OCI-LY7 (cell line): ENCODE measurements at regions not wholly inside any gene's neighbourhood (a gene's known extent, or its start where the extent isn't known, plus 50 kb on each side); places are given as distances from the start of the nearest gene placed in this dataset.

Experiments
- BruUV-seq: library from RNA; stranded (reverse); fragments of 400-500 nt; replicated peaks from 2 replicates; lab custom pipeline; 2021; lab: Mats Ljungman, UMichigan
- CTCF ChIA-PET: fragments of 300-600 bp; sonication (Branson Sonifier 250); formaldehyde crosslinking; loops from one replicate; lab custom pipeline; 2022; ENCODE audit warnings: antibody characterized with exemption; ENCODE audit not compliant: unreplicated experiment; lab: Charles Lee
- POLR2A ChIA-PET: fragments of 300-600 bp; sonication (Branson Sonifier 250); formaldehyde crosslinking; loops from one replicate; lab custom pipeline; 2022; ENCODE audit warnings: antibody characterized with exemption; lab: Charles Lee
- DNase-seq: peaks from one replicate; pipeline ENCODE4 v3.0.0-alpha.2; 2015; ENCODE audit warnings: low spot score
- H2AFZ ChIP-seq: fragments of 200-600 bp; sonication (generic), shearing (Covaris generic); 2 replicates; pipeline ENCODE4 v1.6.1; 2014; ENCODE audit warnings: mild to moderate bottlenecking, antibody characterized with exemption, low read length, moderate library complexity
- H3K27ac ChIP-seq: fragments of 200-600 bp; sonication (generic); 2 replicates; pipeline ENCODE4 v1.5.1; 2014; ENCODE audit warnings: mixed run types, low read depth, mild to moderate bottlenecking, moderate library complexity, low read length, inconsistent platforms; ENCODE audit not compliant: poor library complexity, severe bottlenecking
- H3K36me3 ChIP-seq: fragments of 200-600 bp; sonication (generic); 2 replicates; pipeline ENCODE4 v1.6.1; 2014; ENCODE audit warnings: mild to moderate bottlenecking, antibody characterized with exemption, low read length, moderate library complexity, mixed read lengths; ENCODE audit not compliant: insufficient read depth
- H3K4me1 ChIP-seq: fragments of 200-600 bp; sonication (generic); 2 replicates; pipeline ENCODE4 v1.5.1; 2014; ENCODE audit warnings: mild to moderate bottlenecking, low read length; ENCODE audit not compliant: insufficient read depth, poor library complexity, severe bottlenecking
- H3K4me2 ChIP-seq: fragments of 200-600 bp; sonication (generic); 2 replicates; pipeline ENCODE4 v1.6.1; 2014; ENCODE audit warnings: mild to moderate bottlenecking, low read length
- H3K4me3 ChIP-seq: fragments of 200-600 bp; sonication (generic); 2 replicates; pipeline ENCODE4 v1.5.1; 2014; ENCODE audit warnings: mild to moderate bottlenecking, low read depth, low read length; ENCODE audit not compliant: poor library complexity, severe bottlenecking
- H3K79me2 ChIP-seq: fragments of 200-600 bp; sonication (generic); 2 replicates; pipeline ENCODE4 v1.6.1; 2016; ENCODE audit warnings: low read depth, mild to moderate bottlenecking, low read length, moderate library complexity, mixed read lengths; ENCODE audit not compliant: insufficient read depth
- H3K9me2 ChIP-seq: fragments of 200-600 bp; sonication (generic); 2 replicates; pipeline ENCODE4 v1.6.1; 2016; ENCODE audit warnings: mild to moderate bottlenecking, low read length, mixed read lengths; ENCODE audit not compliant: insufficient read depth
- H3K9me3 ChIP-seq: fragments of 200-600 bp; sonication (generic); 2 replicates; pipeline ENCODE4 v1.6.1; 2014; ENCODE audit warnings: mild to moderate bottlenecking, mixed run types, low read length, mixed read lengths
- H4K20me1 ChIP-seq: fragments of 200-600 bp; sonication (generic); 2 replicates; pipeline ENCODE4 v1.6.1; 2014; ENCODE audit warnings: mild to moderate bottlenecking, antibody characterized with exemption, low read length, moderate library complexity, mixed read lengths; ENCODE audit not compliant: insufficient read depth
- EZH2phosphoT487 ChIP-seq: fragments of 200-600 bp; sonication (generic); IDR thresholded peaks from 2 replicates; pipeline ENCODE4 v1.6.1; 2018; ENCODE audit warnings: low read depth, borderline replicate concordance, mild to moderate bottlenecking, mixed run types, antibody characterized with exemption, low read length, moderate library complexity, mixed read lengths
- intact Hi-C: fragments of 100-400 bp; cut with micrococcal nuclease; formaldehyde crosslinking; loops from one replicate; pipeline ENCODE4 v1.10.0; 2022; ENCODE audit not compliant: unreplicated experiment
- TF ChIP-seq, protein P1 (sequence below): fragments of 200-600 bp; sonication (generic); conservative IDR thresholded peaks from 2 replicates; pipeline ENCODE4 v1.5.1; 2014; ENCODE audit warnings: mild to moderate bottlenecking, antibody characterized with exemption, low read length, moderate library complexity, mixed read lengths

DNA sequence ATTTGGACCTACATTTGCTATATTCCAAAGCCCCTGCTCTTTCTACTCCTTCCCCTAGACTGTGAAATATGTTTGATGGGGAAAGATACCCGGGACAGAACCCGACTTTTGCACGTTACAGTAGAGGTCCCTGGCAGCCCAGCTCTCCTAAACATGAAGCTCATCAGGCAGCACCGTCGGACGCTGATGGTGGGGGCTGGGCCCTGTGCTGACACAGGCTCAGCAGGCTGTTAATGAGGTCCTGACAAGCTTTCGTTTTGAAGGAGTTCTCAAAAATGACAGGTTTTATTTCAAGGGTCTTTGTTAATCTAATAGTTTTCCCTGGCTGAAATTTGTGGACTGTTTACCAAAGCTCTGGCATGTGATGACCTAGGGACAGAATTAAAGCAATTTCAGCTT, 102.3 kb downstream of the SLC25A47 start:
- Histone ChIP-seq H4K20me1 (no peaks in the 10 kb centered on the region), H3K4me2 (no peak overlapping the region), H3K9me2 (no peaks in the 10 kb centered on the region), H3K36me3 (no peaks in the 10 kb centered on the region), H3K4me3 (no peak overlapping the region), H3K4me1 (no peaks in the 10 kb centered on the region), H3K9me3 (no peaks in the 10 kb centered on the region), H2AFZ (no peak overlapping the region), H3K27ac (no peak overlapping the region), H3K79me2 (no peaks in the 10 kb centered on the region)
- no peak for DNase-seq
- BruUV-seq = no TSS peak
- ChIA-PET POLR2A (no interaction called here), CTCF (interaction anchor here (0.6 kb wide), 1 partner anchor 20 kb away, joined by 3 read pairs; no protein-coding TSS in a partner anchor)
- intact Hi-C loops = no loop called here
- no peak for TF ChIP-seq EZH2phosphoT487
- TF ChIP-seq, protein P1, sequence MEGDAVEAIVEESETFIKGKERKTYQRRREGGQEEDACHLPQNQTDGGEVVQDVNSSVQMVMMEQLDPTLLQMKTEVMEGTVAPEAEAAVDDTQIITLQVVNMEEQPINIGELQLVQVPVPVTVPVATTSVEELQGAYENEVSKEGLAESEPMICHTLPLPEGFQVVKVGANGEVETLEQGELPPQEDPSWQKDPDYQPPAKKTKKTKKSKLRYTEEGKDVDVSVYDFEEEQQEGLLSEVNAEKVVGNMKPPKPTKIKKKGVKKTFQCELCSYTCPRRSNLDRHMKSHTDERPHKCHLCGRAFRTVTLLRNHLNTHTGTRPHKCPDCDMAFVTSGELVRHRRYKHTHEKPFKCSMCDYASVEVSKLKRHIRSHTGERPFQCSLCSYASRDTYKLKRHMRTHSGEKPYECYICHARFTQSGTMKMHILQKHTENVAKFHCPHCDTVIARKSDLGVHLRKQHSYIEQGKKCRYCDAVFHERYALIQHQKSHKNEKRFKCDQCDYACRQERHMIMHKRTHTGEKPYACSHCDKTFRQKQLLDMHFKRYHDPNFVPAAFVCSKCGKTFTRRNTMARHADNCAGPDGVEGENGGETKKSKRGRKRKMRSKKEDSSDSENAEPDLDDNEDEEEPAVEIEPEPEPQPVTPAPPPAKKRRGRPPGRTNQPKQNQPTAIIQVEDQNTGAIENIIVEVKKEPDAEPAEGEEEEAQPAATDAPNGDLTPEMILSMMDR = no peak

DNA sequence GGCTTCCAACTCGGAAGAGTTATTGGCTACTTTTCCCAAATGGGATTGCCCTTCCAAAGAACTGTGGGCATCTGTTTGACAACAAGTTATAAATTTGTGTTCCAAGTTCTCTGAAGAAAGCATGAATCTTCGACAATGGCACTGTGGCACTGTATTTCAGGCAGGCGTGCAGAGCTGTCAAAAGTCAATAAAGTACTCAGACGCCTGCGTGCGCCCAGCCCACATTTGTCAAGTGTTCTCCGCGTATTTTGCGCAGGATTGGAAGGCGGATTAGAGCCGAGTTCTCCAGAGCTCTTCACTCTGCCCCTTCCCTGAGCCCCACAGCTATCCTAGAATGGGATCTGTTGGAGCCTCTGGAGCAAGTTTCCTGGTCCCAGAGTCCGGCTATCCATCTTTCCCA, 103.2 kb downstream of the SLC25A47 start:
- H3K9me3 ChIP-seq = no peaks in the 10 kb centered on the region
- POLR2A ChIA-PET = no interaction called here
- no peak overlapping the region for H3K4me3 ChIP-seq
- no peaks in the 10 kb centered on the region for H3K36me3 ChIP-seq
- H3K79me2 ChIP-seq = no peaks in the 10 kb centered on the region
- no peaks in the 10 kb centered on the region for H4K20me1 ChIP-seq
- no peak overlapping the region for H2AFZ ChIP-seq
- no peaks in the 10 kb centered on the region for H3K9me2 ChIP-seq
- H3K27ac ChIP-seq = no peak overlapping the region
- H3K4me1 ChIP-seq = no peaks in the 10 kb centered on the region
- no peak overlapping the region for H3K4me2 ChIP-seq
- intact Hi-C loops = no loop called here
- DNase-seq = no peak
- BruUV-seq = no TSS peak
- CTCF ChIA-PET = no interaction called here
- TF ChIP-seq, protein P1 = no peak
- no peak for TF ChIP-seq EZH2phosphoT487

DNA sequence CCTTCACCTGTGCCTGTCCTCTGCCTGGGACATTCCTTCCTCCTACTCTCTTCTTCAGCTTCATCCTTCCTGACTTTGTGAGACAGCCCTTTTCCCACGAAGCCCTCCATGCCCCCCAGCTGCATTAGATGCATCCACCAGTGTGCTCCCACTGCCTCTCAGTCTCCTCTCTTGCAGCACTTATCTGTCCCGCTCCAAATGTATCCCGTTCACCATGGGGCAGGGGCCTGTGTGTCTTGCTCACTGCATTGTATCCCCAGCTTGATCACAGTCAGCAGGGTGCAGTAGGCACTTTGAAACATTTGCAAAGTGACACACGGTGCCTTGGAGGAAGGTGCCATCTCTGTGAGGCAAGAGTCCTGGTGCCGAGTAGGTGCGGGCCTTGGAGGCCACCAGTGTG, 104.0 kb downstream of the SLC25A47 start:
- Histone ChIP-seq H3K79me2 (no peaks in the 10 kb centered on the region), H3K4me3 (no peak overlapping the region), H3K4me2 (no peak overlapping the region), H3K36me3 (no peaks in the 10 kb centered on the region), H3K9me2 (no peaks in the 10 kb centered on the region), H2AFZ (no peak overlapping the region), H4K20me1 (no peaks in the 10 kb centered on the region), H3K4me1 (no peaks in the 10 kb centered on the region), H3K9me3 (no peaks in the 10 kb centered on the region), H3K27ac (no peak overlapping the region)
- ChIA-PET CTCF (no interaction called here), POLR2A (no interaction called here)
- TF ChIP-seq EZH2phosphoT487 = no peak
- TF ChIP-seq, protein P1 = no peak
- intact Hi-C loops = no loop called here
- BruUV-seq = no TSS peak
- no peak for DNase-seq
